ENCODE measurements at regions not wholly inside any gene's neighbourhood (a gene's known extent, or its start where the extent isn't known, plus 50 kb on each side); places are given as distances from the start of the nearest gene placed in this dataset.

DNA sequence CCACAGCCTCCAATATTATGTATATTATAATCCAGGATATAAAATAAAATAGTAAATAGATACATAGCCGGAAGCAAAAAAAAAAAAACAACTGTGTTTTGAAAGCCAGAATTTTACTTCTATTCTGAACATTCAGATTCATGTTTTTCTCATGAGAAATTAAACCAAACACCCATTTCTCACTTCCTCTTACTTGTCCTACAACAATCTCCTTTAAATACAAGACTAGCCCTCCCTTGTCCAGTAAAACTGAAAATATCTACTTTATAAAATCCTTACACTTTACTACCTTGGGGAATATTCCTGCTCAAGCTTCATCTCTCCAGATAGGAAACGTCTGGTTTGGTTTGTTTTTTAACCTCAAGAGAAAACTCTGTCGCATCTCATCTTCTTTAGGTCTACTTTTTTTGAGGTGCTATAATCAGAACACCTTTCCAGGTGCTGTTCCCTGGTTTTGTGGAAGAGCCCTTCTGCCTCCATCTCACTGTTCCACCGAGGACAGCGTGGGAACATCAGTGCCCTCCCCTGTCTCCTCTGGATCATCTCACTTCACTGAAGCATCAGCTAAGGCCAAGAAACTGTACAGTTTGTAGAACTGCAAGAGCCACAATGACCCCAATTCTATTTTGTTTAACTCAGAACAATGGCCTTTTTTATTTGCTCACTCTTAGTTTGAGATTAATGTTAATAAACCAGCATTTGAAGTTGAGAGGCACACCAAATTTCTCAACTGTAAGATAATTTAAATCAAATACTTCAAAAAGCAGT lies 82.0 kb upstream of the ARHGAP32 start:
- TF ChIP-seq RAD21 (IDR thresholded peaks at IDR 0.05; ENCODE audit: low read depth) = no peak
- no peak for TF ChIP-seq CEBPB (IDR thresholded peaks at IDR 0.05)
- TF ChIP-seq TEAD4 (IDR thresholded peaks at IDR 0.05) = no peak

DNA sequence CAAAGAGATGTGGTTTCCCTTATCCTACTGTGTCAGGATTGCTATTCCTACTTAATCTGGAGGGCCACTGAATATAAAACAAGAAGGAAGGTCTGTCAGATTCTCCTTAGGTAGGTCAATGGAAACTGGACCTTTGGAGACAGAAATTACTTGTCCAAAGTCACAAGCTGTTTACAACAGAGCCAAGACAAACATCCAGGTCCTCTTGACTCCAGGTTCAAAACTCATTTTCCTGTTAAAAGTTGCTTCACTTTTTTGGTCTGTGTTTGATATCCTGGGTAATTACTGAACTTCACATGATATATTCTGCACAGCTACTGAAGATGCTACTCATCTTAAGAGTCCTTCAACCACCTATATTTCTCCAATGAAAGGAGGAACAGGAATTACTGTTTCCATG lies 81.2 kb upstream of the ARHGAP32 start:
- no peak for TF ChIP-seq TCF12 (IDR thresholded peaks at IDR 0.05; ENCODE audit: low read depth)
- TF ChIP-seq ZBTB7A (IDR thresholded peaks at IDR 0.05; ENCODE audit: low read depth) = no peak

DNA sequence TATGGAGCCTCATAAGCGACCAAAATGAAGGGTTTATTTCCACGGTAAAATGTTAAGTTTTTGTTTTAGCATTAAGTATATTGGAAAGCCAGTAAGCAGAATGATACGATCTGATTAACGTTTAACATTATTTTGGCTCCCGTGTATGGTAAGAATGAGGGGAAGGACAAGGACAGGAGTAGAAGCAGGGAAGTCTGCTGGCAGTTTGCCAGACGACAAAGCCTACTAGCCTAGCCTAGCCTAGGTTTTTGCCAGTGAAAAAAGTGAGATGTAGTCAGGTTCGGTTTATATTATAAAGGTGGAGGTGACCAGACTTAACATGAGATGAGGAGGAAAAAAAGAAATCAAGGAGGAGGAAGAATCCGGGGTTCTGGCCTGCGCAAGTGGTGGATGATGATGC lies 78.9 kb upstream of the ARHGAP32 start:
- TF ChIP-seq CEBPB (IDR thresholded peaks at IDR 0.05) = no peak
- no peak for TF ChIP-seq TEAD4 (IDR thresholded peaks at IDR 0.05)
- TF ChIP-seq FOXM1 (IDR thresholded peaks at IDR 0.05; ENCODE audit: borderline replicate concordance, low read depth) = no peak
- TF ChIP-seq, protein P1, sequence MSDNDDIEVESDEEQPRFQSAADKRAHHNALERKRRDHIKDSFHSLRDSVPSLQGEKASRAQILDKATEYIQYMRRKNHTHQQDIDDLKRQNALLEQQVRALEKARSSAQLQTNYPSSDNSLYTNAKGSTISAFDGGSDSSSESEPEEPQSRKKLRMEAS (IDR thresholded peaks at IDR 0.05) = no peak
- TF ChIP-seq RAD21 (IDR thresholded peaks at IDR 0.05; ENCODE audit: low read depth) = no peak
- no peak for TF ChIP-seq EP300 (IDR thresholded peaks at IDR 0.05; ENCODE audit: borderline replicate concordance)
- no peak for TF ChIP-seq ZBTB7A (IDR thresholded peaks at IDR 0.05; ENCODE audit: low read depth)
- TF ChIP-seq CREB1 (IDR thresholded peaks at IDR 0.05; ENCODE audit: low read depth) = no peak
- TF ChIP-seq, protein P2, sequence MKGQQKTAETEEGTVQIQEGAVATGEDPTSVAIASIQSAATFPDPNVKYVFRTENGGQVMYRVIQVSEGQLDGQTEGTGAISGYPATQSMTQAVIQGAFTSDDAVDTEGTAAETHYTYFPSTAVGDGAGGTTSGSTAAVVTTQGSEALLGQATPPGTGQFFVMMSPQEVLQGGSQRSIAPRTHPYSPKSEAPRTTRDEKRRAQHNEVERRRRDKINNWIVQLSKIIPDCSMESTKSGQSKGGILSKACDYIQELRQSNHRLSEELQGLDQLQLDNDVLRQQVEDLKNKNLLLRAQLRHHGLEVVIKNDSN (IDR thresholded peaks at IDR 0.05) = no peak
- no peak for TF ChIP-seq TAF1 (IDR thresholded peaks at IDR 0.05; ENCODE audit: low read depth)
- TF ChIP-seq, protein P3, sequence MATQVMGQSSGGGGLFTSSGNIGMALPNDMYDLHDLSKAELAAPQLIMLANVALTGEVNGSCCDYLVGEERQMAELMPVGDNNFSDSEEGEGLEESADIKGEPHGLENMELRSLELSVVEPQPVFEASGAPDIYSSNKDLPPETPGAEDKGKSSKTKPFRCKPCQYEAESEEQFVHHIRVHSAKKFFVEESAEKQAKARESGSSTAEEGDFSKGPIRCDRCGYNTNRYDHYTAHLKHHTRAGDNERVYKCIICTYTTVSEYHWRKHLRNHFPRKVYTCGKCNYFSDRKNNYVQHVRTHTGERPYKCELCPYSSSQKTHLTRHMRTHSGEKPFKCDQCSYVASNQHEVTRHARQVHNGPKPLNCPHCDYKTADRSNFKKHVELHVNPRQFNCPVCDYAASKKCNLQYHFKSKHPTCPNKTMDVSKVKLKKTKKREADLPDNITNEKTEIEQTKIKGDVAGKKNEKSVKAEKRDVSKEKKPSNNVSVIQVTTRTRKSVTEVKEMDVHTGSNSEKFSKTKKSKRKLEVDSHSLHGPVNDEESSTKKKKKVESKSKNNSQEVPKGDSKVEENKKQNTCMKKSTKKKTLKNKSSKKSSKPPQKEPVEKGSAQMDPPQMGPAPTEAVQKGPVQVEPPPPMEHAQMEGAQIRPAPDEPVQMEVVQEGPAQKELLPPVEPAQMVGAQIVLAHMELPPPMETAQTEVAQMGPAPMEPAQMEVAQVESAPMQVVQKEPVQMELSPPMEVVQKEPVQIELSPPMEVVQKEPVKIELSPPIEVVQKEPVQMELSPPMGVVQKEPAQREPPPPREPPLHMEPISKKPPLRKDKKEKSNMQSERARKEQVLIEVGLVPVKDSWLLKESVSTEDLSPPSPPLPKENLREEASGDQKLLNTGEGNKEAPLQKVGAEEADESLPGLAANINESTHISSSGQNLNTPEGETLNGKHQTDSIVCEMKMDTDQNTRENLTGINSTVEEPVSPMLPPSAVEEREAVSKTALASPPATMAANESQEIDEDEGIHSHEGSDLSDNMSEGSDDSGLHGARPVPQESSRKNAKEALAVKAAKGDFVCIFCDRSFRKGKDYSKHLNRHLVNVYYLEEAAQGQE (IDR thresholded peaks at IDR 0.05; ENCODE audit: low read depth) = no peak
- no peak for TF ChIP-seq TCF12 (IDR thresholded peaks at IDR 0.05; ENCODE audit: low read depth)

DNA sequence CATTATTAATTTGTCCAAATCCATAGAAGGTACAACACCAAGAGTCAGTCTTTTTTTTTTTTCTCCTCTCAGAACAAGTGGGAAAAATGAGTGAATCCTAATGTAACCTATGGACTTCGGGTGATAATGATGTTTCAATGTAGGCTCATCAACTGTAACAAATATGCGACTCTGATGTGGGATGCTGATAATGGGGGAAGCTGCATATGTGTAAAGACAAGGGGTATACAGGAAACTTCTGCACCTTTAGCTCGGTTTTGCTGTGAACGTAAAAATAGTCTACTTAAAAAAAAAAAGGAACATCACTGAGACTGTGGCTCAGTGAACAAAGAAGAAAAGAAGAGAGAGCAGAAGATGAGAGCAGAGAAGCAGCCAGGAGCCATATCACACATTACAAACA lies 78.3 kb upstream of the ARHGAP32 start:
- TF ChIP-seq CEBPB (IDR thresholded peaks at IDR 0.05) (no peak), FOXM1 (IDR thresholded peaks at IDR 0.05; ENCODE audit: borderline replicate concordance, low read depth) (no peak), TAF1 (IDR thresholded peaks at IDR 0.05; ENCODE audit: low read depth) (no peak)

DNA sequence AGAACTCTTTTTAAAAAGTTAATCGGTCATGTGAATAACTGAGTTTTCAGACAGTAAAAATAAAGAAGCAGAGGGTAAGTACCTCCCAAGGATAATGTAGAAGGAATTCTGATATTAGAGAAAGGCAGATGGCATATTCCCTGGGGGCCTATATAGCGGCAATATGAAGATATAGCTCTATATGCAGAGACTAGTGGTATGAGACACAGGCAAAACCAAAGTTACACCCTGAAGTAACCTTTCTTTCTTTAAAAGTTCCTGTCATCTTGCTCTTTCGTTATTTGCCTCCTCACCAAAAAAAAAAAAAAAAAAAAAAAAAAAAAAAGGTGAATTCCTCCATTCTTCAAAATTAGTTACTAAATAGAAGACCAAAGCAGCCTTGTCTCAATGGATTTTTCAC lies 76.2 kb upstream of the ARHGAP32 start:
- TF ChIP-seq, protein P3 (IDR thresholded peaks at IDR 0.05; ENCODE audit: low read depth) = no peak
- TF ChIP-seq TCF12 (IDR thresholded peaks at IDR 0.05; ENCODE audit: low read depth) (no peak), YY1 (IDR thresholded peaks at IDR 0.05; ENCODE audit: low read depth) (no peak), NFIC (IDR thresholded peaks at IDR 0.05) (no peak), CEBPB (IDR thresholded peaks at IDR 0.05) (no peak), EP300 (IDR thresholded peaks at IDR 0.05; ENCODE audit: borderline replicate concordance) (no peak), RAD21 (IDR thresholded peaks at IDR 0.05; ENCODE audit: low read depth) (no peak), ZBTB7A (IDR thresholded peaks at IDR 0.05; ENCODE audit: low read depth) (no peak), EGR1 (IDR thresholded peaks at IDR 0.05) (no peak)
- TF ChIP-seq, protein P2 (IDR thresholded peaks at IDR 0.05) = no peak
- TF ChIP-seq, protein P1 (IDR thresholded peaks at IDR 0.05) = no peak

DNA sequence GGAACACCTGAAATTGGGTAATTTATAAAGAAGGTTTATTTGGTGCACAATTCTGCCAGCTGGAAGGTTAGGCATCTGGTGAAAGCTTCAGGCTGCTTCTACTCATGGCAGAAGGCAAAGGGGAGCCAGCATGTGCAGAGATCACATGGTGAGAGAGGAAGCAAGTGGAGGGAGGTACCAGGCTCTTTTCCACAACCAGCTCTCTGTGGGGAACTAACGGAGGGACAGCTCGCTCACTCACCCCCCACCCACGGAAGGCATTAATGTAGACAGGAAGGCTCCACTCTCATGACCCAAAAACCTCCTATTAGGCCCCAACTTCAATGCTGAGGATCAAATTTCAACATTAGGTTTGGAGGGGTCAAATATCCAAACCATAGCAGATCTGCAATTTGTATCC lies 75.6 kb upstream of the ARHGAP32 start:
- TF ChIP-seq NFIC (IDR thresholded peaks at IDR 0.05) (no peak), ZBTB7A (IDR thresholded peaks at IDR 0.05; ENCODE audit: low read depth) (no peak), TCF12 (IDR thresholded peaks at IDR 0.05; ENCODE audit: low read depth) (no peak), CREB1 (IDR thresholded peaks at IDR 0.05; ENCODE audit: low read depth) (no peak), TAF1 (IDR thresholded peaks at IDR 0.05; ENCODE audit: low read depth) (no peak), EGR1 (IDR thresholded peaks at IDR 0.05) (no peak)
- TF ChIP-seq, protein P3 (IDR thresholded peaks at IDR 0.05; ENCODE audit: low read depth) = no peak
